ENCODE measurements at regions not wholly inside any gene's neighbourhood (a gene's known extent, or its start where the extent isn't known, plus 50 kb on each side); places are given as distances from the start of the nearest gene placed in this dataset.

DNA sequence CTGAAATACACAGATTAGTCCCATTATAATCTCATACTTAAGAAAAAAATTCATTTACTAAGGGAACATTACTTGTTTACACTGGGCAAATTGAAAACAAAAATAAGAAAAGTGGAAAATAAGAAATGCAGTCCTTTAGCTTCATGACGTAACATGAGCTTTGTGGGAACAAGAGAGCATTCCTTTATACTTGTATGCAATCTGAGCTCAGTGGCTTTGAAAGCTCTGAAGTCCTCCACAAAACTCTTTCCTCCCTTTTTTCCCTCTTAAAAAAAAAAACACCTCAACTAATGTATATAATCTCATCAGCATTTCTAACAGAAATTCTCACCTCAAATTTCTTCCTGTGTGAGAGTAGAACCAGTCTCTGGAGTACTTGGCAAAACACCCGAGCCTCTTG, 76.9 kb upstream of the OTX2 start:
- TF ChIP-seq, protein P1, sequence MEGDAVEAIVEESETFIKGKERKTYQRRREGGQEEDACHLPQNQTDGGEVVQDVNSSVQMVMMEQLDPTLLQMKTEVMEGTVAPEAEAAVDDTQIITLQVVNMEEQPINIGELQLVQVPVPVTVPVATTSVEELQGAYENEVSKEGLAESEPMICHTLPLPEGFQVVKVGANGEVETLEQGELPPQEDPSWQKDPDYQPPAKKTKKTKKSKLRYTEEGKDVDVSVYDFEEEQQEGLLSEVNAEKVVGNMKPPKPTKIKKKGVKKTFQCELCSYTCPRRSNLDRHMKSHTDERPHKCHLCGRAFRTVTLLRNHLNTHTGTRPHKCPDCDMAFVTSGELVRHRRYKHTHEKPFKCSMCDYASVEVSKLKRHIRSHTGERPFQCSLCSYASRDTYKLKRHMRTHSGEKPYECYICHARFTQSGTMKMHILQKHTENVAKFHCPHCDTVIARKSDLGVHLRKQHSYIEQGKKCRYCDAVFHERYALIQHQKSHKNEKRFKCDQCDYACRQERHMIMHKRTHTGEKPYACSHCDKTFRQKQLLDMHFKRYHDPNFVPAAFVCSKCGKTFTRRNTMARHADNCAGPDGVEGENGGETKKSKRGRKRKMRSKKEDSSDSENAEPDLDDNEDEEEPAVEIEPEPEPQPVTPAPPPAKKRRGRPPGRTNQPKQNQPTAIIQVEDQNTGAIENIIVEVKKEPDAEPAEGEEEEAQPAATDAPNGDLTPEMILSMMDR (IDR thresholded peaks at IDR 0.05; ENCODE audit: borderline replicate concordance, extremely low read depth, low read length, poor library complexity, severe bottlenecking): no peak
- no peak for TF ChIP-seq EZH2 (IDR thresholded peaks at IDR 0.05; ENCODE audit: borderline replicate concordance, low read depth, low read length, severe bottlenecking)

All from DND-41 (cell line).